ENCODE measurements at regions not wholly inside any gene's neighbourhood (a gene's known extent, or its start where the extent isn't known, plus 50 kb on each side); places are given as distances from the start of the nearest gene placed in this dataset.
"Not testable (repeated sequence)": the region's sequence is repeated elsewhere in the genome, so short reads cannot be mapped to it uniquely, and the experiment has no call there.

- DNase-seq: no peak
Observed at GRCh38 chr6:63022631-63023030, 188.6 kb upstream of the FKBP1C start.

DNA sequence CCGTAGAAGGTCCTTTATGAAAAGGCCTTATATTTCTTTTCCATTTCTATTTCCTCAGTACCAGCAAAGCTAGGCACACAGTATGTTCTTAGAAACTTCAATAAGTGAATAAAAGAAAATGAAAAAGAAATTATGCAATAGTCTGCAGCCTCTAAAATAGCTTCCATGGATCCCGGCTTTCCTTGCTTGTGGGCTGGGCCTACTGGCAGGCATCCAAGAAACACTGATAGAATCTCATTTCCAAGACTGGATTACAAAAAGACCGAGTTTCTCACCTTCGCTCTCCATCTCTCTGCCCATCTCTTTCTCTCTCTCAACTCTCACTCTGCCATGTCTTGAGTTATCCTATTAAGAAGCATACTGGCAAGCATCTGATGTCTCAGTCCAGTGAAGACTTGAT is 187.5 kb upstream of the FKBP1C start:
- DNase-seq: no peak

- DNase-seq: no peak
Observed at GRCh38 chr6:63049216-63049615, 162.1 kb upstream of the FKBP1C start.

- not testable (repeated sequence) for DNase-seq
Observed at GRCh38 chr6:63053206-63053605, 158.1 kb upstream of the FKBP1C start.

GRCh38 chr6:63058601-63059000 is 152.7 kb upstream of the FKBP1C start:
- DNase-seq: no peak

DNA sequence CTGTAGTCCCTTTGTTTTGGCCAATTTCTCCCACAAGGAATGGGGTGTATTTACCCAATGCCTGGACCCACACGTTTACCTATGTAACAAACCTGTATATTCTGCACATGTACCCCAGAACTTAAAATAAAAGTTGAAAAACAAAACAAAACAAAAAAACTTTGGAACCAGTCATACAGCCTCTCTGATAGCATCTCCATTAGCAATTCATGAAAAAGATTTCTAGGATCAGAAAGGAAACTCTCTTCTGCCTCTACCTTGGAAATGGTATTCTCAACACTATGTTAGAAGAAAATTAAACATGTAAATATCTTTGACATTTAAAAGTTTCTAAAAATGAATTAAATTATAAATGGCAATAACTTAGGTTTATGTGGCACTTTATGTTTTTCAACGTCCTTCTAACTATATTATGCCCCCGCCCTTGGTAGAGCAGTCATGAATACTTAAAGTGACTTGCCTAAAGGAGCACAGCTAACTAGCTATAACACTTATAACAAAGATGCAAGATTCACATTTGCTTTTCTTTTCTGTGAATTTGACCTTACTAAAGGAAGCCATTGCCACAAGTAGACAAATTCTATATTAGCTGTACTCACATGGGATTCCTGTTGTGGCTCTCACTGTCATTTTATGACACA is 147.5 kb upstream of the FKBP1C start:
- no peak for DNase-seq

- no peak for DNase-seq
Observed at GRCh38 chr6:63066055-63066704, 145.1 kb upstream of the FKBP1C start.

DNA sequence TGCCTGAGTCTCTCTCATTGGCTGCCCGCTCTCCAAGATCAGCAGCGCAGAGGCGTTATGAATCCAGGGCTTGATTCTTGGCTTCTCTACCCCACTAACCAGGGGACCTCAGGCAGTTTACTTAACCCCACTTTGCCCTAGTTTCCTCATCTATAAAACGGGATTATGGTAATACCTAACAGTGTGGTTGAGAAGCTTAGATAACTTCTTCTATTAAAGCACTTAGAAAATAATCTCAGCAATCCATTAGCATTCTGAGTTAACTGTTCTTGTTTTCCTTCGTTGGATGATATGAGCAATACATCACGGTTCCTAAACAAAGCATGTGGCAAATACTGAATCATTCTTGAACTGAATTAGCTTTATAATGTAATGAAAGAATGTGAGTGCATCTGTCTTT is 116.3 kb upstream of the FKBP1C start:
- no peak for DNase-seq

DNA sequence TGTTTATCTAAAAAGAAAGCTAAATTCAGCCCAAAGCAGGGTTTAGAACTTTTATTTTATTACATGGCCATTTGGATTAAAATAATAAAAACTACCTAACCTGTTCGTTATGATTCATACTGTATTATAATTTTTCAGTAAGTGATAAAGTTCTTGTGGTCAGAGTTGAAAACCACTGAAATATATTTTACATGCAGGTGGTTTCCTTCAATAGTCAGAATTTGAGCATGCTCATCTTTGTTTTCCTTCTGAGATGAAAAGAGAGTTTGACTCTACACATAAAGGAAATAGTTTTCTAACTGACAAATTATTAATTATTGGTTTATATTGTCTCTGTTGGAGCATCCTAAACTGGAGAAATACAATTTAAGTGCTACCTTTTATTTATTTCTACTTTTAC is 114.0 kb upstream of the FKBP1C start:
- no peak for DNase-seq

DNA sequence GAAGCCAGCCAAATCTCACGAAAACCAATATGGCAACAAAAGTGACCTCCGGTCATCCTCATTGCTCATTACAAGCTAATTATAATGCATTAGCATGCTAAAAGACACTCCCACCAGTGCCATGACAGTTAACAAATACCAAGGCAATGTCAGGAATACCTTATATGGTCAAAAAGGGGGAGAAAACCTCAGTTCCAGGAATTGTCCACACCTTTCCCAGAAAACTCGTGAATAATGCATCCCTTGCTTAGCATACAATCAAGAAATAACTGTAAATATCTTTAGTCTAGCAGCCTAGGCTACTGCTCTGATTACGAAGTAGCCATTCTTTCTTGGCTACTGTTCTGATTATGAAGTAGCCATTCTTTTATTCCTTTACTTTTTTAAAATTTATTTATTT is 112.5 kb upstream of the FKBP1C start:
- DNase-seq: no peak

- DNase-seq: no peak
Observed at GRCh38 chr6:63099772-63100459, 111.4 kb upstream of the FKBP1C start.

- no peak for DNase-seq
Observed at GRCh38 chr6:63114610-63115211, 96.6 kb upstream of the FKBP1C start.

DNA sequence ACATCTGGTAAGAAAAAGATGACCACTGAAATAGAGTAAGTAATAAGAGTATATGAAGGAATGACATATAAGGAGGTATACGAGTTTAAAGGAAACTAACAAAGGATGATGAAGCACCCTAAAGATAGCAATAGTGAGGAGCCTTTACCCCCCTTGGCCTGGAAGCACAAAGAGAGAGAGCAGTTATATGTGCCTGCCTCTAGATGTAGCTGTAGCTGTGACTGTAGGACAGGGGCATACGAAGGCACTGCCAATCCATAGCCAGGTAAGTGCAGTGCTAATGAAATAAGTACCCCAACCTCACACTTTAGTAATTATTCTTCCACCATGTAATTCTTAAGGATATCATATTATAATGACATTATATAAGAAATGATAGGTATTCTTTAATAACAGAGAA is 90.1 kb upstream of the FKBP1C start:
- DNase-seq: no peak

DNA sequence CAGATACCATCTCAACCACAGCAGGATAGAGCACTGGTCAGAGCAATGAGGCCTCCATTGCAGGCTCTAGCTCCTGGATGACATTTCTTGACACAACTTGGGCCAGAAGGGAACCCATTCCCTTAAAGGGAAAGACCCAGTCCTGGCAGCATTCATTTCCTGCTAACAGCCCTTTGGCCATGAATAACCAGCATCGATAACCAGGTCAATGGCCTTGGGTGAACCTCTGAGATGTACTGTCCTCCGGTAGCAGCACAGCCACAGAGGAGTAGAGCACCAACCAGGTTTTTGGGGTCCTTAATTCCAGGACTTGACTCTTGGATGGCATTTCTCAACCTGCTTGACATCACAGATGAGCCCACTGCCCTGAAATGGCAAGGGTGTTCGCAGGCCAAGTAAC is 71.2 kb upstream of the FKBP1C start:
- no peak for DNase-seq

DNA sequence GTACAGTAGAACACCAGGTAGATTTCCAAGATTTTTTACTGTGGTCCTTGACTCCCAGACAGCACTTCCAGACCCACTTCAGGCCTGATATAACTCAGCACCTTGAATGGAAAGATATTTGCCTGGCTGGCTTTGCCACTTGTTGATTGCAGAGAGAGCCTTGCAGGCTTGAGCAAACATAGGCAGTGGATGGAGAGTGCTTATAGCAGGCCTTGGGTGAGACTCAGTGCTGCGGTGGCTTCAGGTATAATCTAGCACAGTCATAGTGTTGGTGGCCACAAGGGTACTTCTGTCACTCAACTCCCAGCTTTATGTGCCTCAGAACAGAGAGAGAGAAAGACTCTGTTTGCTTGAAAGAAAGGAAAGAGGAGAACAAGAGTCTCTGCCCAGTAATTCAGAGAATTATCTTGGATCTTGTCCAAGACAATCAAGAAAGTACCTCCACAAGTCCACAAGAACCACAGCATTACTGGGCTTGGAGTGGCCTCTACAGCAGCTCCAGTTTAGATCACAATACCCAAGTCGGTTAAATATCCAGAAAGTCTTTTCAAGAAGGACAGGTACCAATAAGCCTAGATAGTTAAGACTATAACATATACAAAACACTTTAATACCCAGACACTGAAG is 70.5 kb upstream of the FKBP1C start:
- no peak for DNase-seq

DNA sequence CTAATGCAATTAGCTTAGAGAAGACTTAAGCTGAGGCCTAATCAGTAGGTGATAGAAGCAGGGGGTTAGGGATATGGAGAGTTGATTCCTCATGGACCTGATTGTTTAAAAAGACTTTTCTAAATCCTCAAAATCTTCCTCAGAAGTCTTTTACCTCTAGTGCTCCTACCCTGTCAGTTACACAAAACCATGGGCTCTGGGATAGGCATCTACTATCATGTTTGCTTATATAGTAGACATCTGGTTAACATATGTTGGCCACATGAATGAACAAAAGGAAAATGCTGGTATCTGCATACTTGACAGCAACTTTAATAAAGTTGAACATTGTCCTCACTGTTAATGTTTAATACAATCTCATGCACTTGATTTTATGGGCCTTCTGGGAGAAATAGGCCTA is 61.5 kb upstream of the FKBP1C start:
- no peak for DNase-seq

- no peak for DNase-seq
Observed at GRCh38 chr6:63154535-63154934, 56.7 kb upstream of the FKBP1C start.

All from fibroblast of skin of right quadriceps (primary cell).